Glomerular endothelial cell (primary cell): ENCODE measurements at regions not wholly inside any gene's neighbourhood (a gene's known extent, or its start where the extent isn't known, plus 50 kb on each side); places are given as distances from the start of the nearest gene placed in this dataset.
"Not testable (repeated sequence)": the region's sequence is repeated elsewhere in the genome, so short reads cannot be mapped to it uniquely, and the experiment has no call there.

Experiments
- DNase-seq: peaks from one replicate; pipeline ENCODE4 v3.0.0-alpha.2; 2011; ENCODE audit warnings: low read depth, low spot score; ENCODE audit errors: extremely low read depth

DNA sequence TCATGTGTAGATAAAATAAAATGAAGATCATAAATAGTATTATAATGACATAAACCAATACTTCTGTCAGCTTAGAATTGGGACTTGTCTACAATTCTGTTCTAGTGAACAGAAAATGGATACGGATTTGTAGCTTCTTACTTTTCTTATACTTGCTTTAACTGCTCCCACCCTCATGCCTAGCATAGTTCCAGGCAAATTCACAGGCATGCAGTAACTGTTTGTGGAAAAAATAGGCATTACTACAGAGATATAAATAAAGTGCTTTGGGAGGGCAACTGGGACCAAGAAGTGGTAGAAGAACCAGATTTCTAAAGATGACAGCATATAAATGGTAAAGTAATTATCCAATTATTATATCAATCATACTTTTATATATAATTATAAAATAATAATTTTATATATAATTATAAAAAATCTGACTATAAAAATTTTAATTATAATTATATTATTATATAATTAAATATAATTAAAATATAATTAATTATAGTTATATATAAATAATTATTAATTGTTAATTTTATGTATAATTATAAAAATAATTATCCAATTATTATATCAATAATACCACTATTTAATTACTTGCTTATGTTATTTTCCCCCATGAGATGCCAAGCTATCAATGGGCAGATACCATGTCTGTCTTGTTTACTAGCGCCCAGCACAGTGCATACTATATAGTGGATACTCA, 144.1 kb downstream of the NOC3L start:
- DNase-seq: no peak

DNA sequence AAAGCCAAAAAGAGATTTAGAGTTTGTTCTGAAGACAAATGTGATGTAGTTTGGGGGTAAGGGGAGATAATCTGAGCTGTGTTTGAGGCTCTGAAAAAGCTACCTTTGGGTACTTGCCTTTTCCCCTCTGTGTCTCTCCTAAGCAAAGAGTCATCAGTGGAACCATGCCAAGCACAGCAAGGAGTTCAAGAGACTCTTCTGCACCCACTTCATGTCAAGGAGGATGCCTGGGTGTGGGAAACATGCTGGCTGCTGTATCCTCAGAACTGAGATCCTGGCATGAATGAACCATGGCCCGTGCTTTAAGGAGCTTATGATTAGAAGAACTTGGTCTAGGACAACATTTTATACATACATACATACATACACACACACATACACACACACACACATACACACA, 142.9 kb downstream of the NOC3L start:
- DNase-seq: no peak

DNA sequence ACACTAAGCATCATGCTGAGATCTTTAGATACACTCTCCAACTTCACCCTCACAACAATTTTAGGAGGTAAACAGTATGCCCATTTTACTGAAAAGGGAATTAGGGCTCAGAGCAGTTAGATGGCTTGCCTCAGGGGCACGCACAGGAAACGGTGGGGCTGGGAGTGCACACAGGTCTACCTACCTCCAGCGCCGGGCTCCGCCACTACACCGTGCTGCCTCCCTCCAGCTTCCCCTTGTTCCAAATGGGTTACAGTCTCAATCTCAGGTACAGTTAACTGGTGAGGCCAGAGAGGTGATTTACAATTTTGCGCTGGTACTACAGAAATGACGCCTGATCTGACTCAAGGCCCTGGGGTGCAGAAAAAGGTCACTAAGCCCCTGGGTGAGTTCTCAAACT, 142.0 kb downstream of the NOC3L start:
- DNase-seq: no peak

DNA sequence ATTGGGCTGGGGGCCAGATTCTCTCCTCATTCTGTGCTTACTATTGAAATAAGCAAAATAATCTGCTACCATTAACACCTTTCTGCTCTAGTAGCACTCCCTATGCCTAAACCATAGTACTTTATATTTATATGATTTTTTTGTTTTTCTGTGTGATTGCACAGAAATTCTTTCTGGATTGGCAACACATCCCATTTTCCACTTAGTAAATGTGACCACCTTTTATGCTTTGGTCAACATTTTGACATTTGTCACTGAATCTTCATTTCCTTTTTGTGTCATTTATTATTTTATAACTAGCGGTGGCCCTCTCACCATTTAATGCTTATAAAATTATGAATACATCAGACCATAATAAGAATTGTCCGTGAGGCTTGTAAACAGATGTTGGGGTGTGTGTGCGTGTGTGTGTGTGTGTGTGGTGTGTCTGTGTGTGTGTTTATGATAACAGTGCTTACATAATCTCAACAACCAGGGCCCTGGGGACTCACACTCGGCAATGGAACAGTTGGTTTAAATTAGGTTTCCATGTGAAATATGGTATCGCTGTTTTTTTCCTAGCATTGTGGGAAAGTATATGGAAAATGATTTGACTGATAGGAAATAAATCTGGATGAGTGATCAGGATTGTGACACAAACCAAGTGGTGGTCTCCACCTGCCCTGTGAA, 138.9 kb downstream of the NOC3L start:
- DNase-seq: no peak

DNA sequence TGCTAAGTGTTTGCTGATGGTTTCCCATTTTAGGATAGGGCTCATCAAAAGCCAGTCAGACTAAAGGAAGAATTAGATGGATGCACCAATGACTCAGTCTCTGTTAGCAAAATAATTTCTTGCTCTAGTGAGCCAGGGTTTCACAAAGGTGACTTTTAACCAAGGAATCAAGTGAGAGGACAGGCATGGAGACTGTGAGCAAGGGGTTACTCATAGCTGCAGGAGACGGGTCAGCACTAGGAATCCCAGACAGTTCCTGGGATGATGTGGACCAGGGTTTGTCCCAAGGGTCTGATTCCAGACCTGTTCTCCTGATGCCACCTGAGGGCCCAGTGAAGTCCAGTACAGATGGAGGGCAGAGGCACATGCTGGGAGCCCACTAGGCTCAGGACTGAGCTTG, 138.1 kb downstream of the NOC3L start:
- no peak for DNase-seq

DNA sequence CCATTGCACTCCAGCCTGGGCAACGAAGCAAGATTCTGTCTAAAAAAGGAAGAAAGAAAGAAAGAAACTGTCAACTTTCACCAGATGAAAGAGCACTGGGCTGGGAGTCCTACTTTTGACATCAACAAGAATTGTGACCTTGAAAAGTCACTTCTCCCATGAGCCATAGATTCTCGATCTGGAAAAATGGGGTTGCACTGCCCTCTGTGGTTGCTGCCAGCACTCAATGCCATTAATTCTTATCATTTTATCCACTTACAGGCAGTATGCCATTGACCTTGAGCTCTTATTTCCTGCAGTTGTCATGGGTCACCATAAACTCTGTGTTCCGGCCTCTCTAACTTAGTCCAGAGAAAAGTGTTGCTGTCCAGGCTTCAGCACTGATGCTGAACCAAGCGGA, 137.2 kb downstream of the NOC3L start:
- no peak for DNase-seq

DNA sequence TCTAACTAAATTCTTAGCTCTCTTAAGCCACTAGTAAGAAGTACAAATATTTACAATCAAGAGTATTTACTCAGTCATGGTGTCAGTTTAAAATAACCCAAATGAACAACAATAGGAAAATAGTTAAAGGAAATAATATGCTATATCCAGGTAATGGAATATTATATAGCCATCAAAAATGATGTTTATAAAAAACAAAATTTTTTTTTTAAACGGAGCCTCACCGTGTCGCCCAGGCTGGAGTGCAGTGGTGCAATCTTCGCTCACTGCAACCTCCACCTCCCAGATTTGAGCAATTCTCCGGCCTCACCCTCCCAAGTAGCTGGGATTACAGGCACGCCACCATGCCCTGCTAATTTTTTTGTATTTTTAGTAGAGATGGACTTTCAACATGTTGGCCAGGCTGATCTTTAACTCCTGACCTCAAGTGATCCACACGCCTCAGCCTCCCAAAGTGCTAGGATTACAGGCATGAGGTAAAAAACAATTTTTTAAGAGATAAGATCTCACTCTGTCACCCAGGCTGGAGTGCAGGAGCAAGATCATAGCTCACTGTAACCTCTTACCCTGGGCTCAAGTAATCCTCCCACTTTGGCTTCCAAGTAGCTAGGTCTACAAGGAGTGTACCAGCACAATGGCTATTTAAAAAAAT, 132.5 kb downstream of the NOC3L start:
- DNase-seq: no peak

DNA sequence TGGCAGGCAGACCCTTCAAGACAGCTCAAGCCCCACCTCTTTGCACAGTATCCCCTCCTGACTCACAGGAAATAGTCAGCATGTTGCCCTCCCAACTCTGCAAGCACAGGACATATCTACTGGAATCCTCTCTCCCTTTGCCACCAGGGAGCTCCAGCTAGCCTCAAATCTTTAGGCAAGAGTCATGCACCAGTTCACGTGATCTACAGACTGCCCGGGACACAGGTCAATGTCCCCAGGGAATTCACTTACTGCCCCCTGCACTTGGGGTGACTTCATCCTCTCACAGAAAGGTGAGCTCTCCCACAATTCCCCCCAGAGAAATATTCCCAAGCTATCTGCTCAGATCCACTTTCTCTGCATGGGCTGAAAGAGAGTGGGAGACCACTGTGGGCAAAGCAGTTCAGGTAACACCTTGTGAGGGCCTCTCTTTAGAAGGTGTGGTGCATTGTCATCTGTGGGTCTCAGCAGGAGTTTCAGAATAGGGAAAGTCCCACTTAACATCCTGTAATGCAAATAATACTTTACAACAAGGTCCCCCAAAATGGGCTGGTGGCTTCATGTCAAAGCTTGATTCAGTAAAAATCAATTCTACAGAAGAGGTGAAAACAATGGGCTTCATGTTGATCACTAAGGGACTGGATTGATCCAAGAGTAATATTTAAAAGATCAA, 129.9 kb downstream of the NOC3L start:
- DNase-seq: no peak

DNA sequence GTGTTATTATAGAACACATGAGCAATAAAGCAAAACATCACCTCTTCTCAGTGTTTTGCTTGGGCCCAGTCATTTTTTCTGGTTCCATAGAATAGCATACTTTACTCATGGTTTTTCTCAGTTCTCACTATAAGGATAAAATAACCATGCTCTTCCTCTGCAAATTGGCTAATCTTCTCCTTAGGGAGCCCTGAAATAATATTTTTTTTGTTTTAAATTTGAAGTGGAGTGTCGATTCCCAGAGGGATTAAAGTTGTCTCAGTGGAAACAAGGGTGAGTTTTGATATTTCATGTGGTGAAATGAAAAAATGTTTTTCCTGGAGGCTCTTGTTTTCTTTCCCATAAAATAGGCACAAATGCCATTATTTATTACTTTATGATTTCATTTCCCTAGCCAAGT, 127.3 kb downstream of the NOC3L start:
- DNase-seq: no peak

DNA sequence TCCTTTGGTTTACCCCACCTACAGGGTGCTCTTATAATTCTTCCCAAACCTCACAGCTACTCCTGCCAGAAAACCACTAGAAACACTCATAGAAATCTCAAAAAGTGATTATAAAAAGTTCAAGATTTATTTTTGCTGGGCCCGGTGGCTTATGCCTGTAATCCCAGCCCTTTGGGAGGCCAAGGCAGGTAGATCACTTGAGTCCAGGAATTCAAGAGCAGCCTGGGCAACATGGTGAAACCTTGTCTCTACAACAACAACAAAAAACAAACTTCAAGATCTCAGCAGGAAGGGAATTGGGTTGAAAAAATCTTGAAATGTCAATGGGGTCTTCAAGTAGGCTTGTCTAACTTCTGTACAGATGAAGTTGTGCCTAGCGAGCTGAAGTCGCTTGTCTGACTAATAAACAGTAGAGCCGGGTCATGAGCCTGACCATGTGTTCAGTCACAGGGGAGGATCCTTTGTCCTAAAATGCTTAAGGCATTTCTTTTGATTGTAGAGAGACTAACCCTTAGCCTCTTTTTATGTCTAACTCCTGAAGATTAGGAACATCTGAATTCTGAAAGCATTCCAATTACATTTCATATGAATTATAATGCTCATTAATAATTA, 124.6 kb downstream of the NOC3L start:
- no peak for DNase-seq

DNA sequence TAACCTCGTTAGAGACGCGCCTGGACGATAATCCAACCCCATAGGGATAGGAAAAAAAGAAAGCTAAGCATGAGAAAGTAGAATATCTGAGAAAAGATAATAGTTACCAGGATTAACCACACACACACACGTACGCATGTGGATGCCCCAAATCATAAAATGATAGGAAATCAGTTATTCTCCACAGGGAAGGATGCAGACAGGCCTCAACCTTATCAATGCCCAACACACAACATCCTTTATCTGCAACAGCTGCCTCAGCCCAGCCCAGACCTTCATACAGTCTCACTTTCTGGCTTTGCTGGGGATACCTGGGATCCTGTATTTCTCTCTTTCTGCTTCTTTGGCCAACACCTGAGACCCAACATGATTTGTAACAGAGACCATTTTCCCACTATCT, 123.0 kb downstream of the NOC3L start:
- DNase-seq: no peak

DNA sequence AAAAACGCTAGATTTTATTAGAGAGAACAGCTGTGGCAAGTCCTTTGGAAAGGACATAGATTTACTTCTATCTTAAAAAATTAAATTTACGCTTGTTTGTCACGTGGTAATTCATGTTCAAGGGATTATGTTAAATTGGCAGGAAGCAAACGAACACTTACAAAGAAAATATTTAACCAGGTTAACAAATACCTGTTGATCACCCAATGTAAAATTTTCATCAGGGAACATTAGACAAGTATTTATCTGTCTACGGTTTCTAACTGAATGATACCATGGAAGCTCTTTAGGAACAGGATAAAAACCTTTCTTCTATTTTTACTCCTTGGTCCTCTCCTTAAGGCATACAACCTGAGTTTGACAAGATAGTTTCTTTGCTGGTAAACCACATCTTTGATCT, 122.2 kb downstream of the NOC3L start:
- no peak for DNase-seq

DNA sequence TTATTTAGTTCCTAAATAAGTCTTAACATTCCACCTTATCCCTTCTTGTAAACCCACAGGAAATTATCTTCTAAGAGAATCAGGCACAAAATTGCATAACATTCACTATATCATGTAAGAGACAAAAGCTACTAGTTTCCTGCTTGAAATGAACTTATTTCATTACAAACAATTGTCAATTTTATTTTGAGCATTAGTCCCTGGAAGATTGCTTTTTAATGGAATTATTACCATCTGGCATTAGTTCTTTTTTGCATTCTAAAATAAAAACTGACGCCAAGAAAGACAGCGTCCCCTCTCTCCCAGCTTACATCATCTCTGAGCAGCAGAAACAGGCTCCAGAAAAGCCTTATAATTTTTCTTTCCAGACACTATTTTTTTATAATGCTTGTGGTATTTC, 121.8 kb downstream of the NOC3L start:
- DNase-seq: no peak

DNA sequence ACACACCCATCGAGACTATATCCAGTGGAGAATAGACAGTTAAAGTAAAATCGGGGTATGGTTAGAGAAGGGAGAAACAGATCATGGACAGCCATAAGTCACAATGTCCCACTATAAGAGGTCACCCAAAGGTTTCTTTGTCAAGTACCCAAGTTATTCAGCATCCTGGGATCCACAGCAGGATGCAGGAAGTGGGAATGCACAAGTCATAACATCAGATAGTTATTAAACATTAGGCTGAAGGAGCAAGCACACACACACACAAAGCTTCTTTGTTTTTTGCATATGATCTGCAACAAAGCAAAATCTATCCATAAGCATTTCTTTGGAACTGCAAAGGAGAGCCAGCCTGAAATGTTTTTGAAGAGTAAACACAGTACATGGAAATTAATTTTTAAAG, 111.6 kb downstream of the NOC3L start:
- no peak for DNase-seq

DNA sequence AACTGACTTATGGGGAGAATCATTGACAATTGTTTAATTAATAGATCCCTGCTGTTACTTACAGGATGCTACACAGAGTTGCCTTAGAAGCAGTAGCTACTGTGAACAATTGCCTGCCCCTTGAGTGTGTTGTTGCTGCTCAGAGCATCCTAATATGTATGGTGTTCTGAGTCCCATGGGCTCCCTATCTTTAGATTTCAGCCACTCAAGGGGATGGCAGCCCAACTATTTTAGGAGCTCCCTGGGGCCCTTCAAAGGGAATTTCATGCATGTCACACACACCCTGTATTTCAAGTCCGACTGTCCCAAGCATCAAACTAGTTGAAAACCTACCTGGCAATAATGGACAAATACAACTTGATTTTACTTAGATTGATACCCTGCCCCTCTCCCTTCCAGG, 111.2 kb downstream of the NOC3L start:
- DNase-seq: no peak

DNA sequence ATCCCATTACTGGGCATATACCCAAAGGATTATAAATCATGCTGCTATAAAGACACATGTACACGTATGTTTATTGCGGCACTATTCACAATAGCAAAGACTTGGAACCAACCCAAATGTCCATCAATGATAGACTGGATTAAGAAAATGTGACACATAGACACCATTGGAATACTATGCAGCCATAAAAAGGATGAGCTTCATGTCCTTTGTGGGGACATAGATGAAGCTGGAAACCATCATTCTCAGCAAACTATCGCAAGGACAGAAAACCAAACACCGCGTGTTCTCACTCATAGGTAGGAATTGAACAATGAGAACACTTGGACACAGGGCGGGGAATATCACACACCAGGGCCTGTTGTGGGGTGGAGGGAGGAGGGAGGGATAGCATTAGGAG, 105.3 kb downstream of the NOC3L start:
- DNase-seq: not testable (repeated sequence)

DNA sequence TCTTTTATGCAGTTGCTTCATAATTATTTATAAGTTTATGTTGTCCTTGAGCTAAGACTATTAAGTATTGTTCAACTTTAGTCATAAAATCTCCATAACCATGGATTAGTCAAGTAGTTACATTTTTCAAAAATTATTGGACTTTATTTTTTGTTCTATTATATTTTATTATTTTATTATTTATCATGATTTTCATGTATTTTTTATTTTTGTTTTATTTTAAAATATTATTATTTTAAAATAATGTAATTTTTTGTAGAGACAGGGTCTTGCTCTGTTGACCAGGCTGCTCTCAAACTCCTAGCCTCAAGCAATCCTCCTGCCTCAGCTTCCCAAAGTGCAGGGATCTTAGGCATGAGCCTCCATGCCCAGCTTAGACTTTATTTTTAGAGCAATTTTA, 102.3 kb downstream of the NOC3L start:
- no peak for DNase-seq

DNA sequence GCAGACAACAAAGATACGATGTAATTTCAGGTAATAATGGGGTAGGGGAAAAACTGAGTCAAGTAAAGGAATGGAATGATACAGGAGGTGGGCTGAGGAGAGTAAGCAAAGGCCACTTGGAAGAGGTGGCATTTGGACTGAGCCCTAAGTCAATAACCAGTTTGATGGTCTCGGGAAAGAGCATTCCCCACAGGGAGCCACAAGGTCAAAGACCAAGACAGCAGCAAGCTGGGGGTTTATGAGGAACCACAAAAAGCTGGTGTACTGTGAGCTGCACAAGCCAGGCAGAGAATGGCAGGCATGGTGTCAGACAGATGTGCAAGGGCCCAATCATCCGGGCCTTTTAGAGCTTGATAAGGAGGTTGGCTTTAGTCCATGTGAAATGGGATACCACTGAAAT, 98.7 kb downstream of the NOC3L start:
- no peak for DNase-seq

DNA sequence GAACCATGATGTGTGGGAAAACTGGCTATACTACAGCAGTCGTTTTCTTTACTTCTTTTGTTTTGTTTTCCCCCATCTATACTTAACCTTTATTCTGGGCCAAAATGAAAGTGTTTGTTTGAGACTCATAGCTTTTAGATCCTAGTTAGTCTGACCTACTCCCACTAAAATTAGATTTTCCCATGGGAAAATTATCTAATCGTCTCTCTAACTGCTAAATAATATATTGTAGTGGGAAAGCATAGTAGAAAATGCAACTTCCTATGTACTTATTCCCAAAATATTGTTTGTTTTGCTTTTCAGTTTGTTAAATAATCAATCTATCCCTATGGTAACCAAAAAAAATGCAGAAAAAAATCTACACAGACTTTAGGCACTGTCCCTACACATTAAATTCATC, 96.6 kb downstream of the NOC3L start:
- DNase-seq: no peak

DNA sequence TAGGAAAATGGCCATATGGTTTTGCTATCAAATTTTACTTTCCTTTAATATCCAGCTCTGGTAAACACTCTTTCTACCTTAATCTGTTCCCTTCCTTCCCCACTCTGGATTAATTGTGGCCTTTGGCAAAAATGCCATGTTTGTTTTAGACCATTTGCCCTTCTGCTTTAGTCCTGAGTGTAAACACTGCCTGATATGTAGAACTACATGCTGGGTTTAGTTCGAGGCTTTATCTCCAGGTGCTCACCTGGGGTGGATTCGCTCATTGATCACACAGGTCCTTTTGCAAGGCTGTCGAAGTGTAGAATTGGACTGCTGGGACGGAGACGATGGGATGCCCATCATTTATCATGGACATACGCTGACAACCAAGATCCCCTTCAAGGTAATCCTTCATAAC, 94.1 kb downstream of the NOC3L start:
- DNase-seq: no peak

DNA sequence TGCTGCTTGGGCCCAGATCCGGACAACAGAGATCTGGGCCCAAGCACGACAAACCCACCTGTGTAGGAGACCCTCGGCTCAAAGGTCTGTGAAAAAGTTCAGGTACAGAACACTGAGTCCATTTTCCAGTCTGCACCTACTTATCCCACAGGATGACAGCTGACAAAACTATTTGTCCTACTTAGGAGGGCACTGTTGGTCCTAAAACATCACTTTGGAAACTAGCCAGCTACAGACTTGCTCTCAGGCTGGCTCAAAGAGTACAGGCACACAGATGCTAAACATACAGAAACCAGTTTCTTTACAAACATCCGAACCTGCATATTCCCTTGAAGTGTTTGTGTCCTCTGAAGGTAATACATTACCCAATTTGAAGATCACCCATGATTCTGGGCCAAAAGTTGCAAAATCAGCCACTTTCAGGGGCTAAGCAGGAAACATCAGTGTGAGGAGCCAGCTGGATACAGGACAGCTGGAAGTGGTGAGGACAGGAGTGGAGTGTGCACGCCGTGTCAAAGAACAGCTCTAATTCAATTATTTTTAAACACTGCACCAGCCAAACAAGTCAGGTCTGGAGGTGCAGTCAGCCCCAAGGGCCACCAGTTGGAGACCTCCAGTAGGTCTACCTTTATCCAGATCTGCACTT, 88.5 kb downstream of the NOC3L start:
- no peak for DNase-seq
